SK-N-SH treated with all-trans-retinoic acid at 6 μM for 48 hours (cell line): ENCODE measurements at regions not wholly inside any gene's neighbourhood (a gene's known extent, or its start where the extent isn't known, plus 50 kb on each side); places are given as distances from the start of the nearest gene placed in this dataset.

Source experiments
- ARNTL ChIP-seq: fragments of 450-650 bp; formaldehyde crosslinking; IDR thresholded peaks from 2 replicates; pipeline ENCODE4 v1.5.0; 2020; ENCODE audit warnings: low read depth, mild to moderate bottlenecking, moderate library complexity, borderline replicate concordance
- BACH2 ChIP-seq: fragments of 250-450 bp; sonication (Bioruptor Pico); IDR thresholded peaks from 2 replicates; pipeline ENCODE4 v1.9.0; 2021; ENCODE audit warnings: mild to moderate bottlenecking, borderline replicate concordance
- ESRRG ChIP-seq: fragments of 250-450 bp; sonication (Bioruptor Pico); IDR thresholded peaks from 2 replicates; pipeline ENCODE4 v1.6.1; 2021; ENCODE audit warnings: mild to moderate bottlenecking
- RARB ChIP-seq: fragments of 250-450 bp; sonication (Bioruptor Pico); IDR thresholded peaks from 2 replicates; pipeline ENCODE4 v1.8.0; 2021; ENCODE audit warnings: mild to moderate bottlenecking, moderate library complexity
- ZFP3 ChIP-seq: fragments of 250-450 bp; sonication (Bioruptor Pico); IDR thresholded peaks from 2 replicates; pipeline ENCODE4 v1.5.0; 2020; ENCODE audit warnings: mild to moderate bottlenecking, moderate library complexity
- ZNF565 ChIP-seq: fragments of 450-650 bp; formaldehyde crosslinking; conservative IDR thresholded peaks from 2 replicates; pipeline ENCODE4 v1.5.0; 2020; ENCODE audit warnings: low read depth, mild to moderate bottlenecking, moderate library complexity
- ZNF70 ChIP-seq: fragments of 450-650 bp; formaldehyde crosslinking; IDR thresholded peaks from 2 replicates; pipeline ENCODE4 v1.5.0; 2020; ENCODE audit warnings: mild to moderate bottlenecking, moderate library complexity

DNA sequence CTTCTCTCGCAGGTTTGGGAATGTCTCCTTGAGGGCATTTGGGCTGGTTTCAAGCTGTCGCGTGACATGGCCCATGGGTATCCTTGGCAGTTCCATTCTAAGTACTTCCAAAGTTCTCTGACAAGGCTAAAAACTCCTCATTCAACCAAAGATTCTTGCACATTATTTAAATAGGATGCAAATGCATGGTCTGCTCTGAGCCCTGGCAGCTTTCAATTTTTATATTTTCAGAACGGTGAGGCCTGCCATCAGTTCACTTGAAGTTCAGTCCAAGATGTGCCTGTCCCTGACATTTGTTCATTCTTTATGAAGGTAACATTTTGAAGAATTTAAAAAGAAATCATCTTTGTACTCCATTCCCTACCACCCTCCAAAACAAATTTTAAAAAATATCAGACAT lies 160.0 kb downstream of the KCNA5 start:
- no peak for TF ChIP-seq RARB
- TF ChIP-seq ZNF70, result no peak
- no peak for TF ChIP-seq ZFP3 (CRISPR knock-in tag)
- no peak for TF ChIP-seq ARNTL (CRISPR knock-in tag)
- no peak for TF ChIP-seq ESRRG (CRISPR knock-in tag)
- TF ChIP-seq ZNF565 (CRISPR knock-in tag), result no peak
- TF ChIP-seq BACH2 (CRISPR knock-in tag), result no peak
